ENCODE measurements at regions not wholly inside any gene's neighbourhood (a gene's known extent, or its start where the extent isn't known, plus 50 kb on each side); places are given as distances from the start of the nearest gene placed in this dataset.
"Not testable (repeated sequence)": the region's sequence is repeated elsewhere in the genome, so short reads cannot be mapped to it uniquely, and the experiment has no call there.

- H3K9me3 Mint-ChIP-seq: peaks cover 23% of the 10 kb centered on the region
- H3K4me3 Mint-ChIP-seq; H3K36me3 Mint-ChIP-seq (ENCODE audit: low read depth); H3K4me1 Mint-ChIP-seq (ENCODE audit: low read depth); H3K27me3 Mint-ChIP-seq (ENCODE audit: low read depth); H3K27ac Mint-ChIP-seq; DNase-seq (ENCODE audit: low spot score): not testable (repeated sequence)
These were observed 179.0 kb upstream of the KLF7 start for GRCh38 chr2:207344596-207345394.

- no peak for DNase-seq (ENCODE audit: low spot score)
- no peak overlapping the region for H3K4me3 Mint-ChIP-seq
- peaks cover 12% of the 10 kb centered on the region for H3K4me1 Mint-ChIP-seq (ENCODE audit: low read depth)
- H3K9me3 Mint-ChIP-seq: peaks cover 16% of the 10 kb centered on the region
- no peaks in the 10 kb centered on the region for H3K27me3 Mint-ChIP-seq (ENCODE audit: low read depth)
- no peak overlapping the region for H3K27ac Mint-ChIP-seq
- H3K36me3 Mint-ChIP-seq (ENCODE audit: low read depth): peaks cover 9% of the 10 kb centered on the region
These were observed 178.6 kb upstream of the CREB1 start for GRCh38 chr2:207351171-207351570.

GRCh38 chr2:207352978-207353671 is 176.6 kb upstream of the CREB1 start:
- Mint-ChIP-seq H3K27ac (no peak overlapping the region), H3K4me3 (peak overlapping the region; percentile 7), H3K4me1 (ENCODE audit: low read depth) (peaks cover 14% of the 10 kb centered on the region), H3K27me3 (ENCODE audit: low read depth) (no peaks in the 10 kb centered on the region), H3K9me3 (no peaks in the 10 kb centered on the region), H3K36me3 (ENCODE audit: low read depth) (peaks cover under 1% of the 10 kb centered on the region)
- DNase-seq (ENCODE audit: low spot score): no peak

GRCh38 chr2:207353836-207354235 is 175.9 kb upstream of the CREB1 start:
- H3K36me3 Mint-ChIP-seq (ENCODE audit: low read depth): no peaks in the 10 kb centered on the region
- no peak overlapping the region for H3K4me3 Mint-ChIP-seq
- DNase-seq (ENCODE audit: low spot score): no peak
- H3K9me3 Mint-ChIP-seq: no peaks in the 10 kb centered on the region
- H3K27ac Mint-ChIP-seq: no peak overlapping the region
- H3K4me1 Mint-ChIP-seq (ENCODE audit: low read depth): peaks cover 14% of the 10 kb centered on the region
- no peaks in the 10 kb centered on the region for H3K27me3 Mint-ChIP-seq (ENCODE audit: low read depth)

- no peaks in the 10 kb centered on the region for H3K27me3 Mint-ChIP-seq (ENCODE audit: low read depth)
These were observed 175.3 kb upstream of the CREB1 start for GRCh38 chr2:207354462-207354861.

GRCh38 chr2:207356567-207356966 is 173.2 kb upstream of the CREB1 start:
- Mint-ChIP-seq H3K27me3 (ENCODE audit: low read depth) (no peaks in the 10 kb centered on the region), H3K4me3 (no peak overlapping the region), H3K27ac (peak overlapping the region; percentile 20), H3K36me3 (ENCODE audit: low read depth) (no peaks in the 10 kb centered on the region), H3K4me1 (ENCODE audit: low read depth) (peaks cover 20% of the 10 kb centered on the region), H3K9me3 (no peaks in the 10 kb centered on the region)
- DNase-seq (ENCODE audit: low spot score): no peak

More at GRCh38 chr2:207354462-207354861, 175.3 kb upstream of the CREB1 start:
- H3K27ac Mint-ChIP-seq: no peak overlapping the region
- H3K9me3 Mint-ChIP-seq: no peaks in the 10 kb centered on the region
- no peak for DNase-seq (ENCODE audit: low spot score)
- no peak overlapping the region for H3K4me3 Mint-ChIP-seq
- H3K4me1 Mint-ChIP-seq (ENCODE audit: low read depth): peaks cover 14% of the 10 kb centered on the region
- H3K36me3 Mint-ChIP-seq (ENCODE audit: low read depth): no peaks in the 10 kb centered on the region

GRCh38 chr2:207357216-207357615 is 172.5 kb upstream of the CREB1 start:
- H3K27ac Mint-ChIP-seq: no peak overlapping the region
- H3K27me3 Mint-ChIP-seq (ENCODE audit: low read depth): no peaks in the 10 kb centered on the region
- peaks cover 18% of the 10 kb centered on the region for H3K4me1 Mint-ChIP-seq (ENCODE audit: low read depth)
- no peak for DNase-seq (ENCODE audit: low spot score)
- no peak overlapping the region for H3K4me3 Mint-ChIP-seq
- H3K36me3 Mint-ChIP-seq (ENCODE audit: low read depth): no peaks in the 10 kb centered on the region
- peaks cover 4% of the 10 kb centered on the region for H3K9me3 Mint-ChIP-seq

GRCh38 chr2:207362716-207363115 is 167.0 kb upstream of the CREB1 start:
- peaks cover 9% of the 10 kb centered on the region for H3K9me3 Mint-ChIP-seq
- peaks cover 6% of the 10 kb centered on the region for H3K4me1 Mint-ChIP-seq (ENCODE audit: low read depth)
- no peaks in the 10 kb centered on the region for H3K36me3 Mint-ChIP-seq (ENCODE audit: low read depth)

GRCh38 chr2:207363761-207364290 is 165.9 kb upstream of the CREB1 start:
- no peak overlapping the region for H3K4me3 Mint-ChIP-seq

More at GRCh38 chr2:207362716-207363115, 167.0 kb upstream of the CREB1 start:
- Mint-ChIP-seq H3K27me3 (ENCODE audit: low read depth) (no peaks in the 10 kb centered on the region), H3K27ac (no peak overlapping the region), H3K4me3 (no peak overlapping the region)
- no peak for DNase-seq (ENCODE audit: low spot score)

GRCh38 chr2:207370646-207371045 is 159.1 kb upstream of the CREB1 start:
- Mint-ChIP-seq H3K27ac (no peak overlapping the region), H3K27me3 (ENCODE audit: low read depth) (no peaks in the 10 kb centered on the region), H3K9me3 (peaks cover 20% of the 10 kb centered on the region), H3K4me3 (no peak overlapping the region), H3K4me1 (ENCODE audit: low read depth) (no peaks in the 10 kb centered on the region), H3K36me3 (ENCODE audit: low read depth) (peaks cover 2% of the 10 kb centered on the region)
- DNase-seq (ENCODE audit: low spot score): no peak

More at GRCh38 chr2:207363761-207364290, 165.9 kb upstream of the CREB1 start:
- peaks cover 6% of the 10 kb centered on the region for H3K4me1 Mint-ChIP-seq (ENCODE audit: low read depth)
- H3K27ac Mint-ChIP-seq: no peak overlapping the region
- no peaks in the 10 kb centered on the region for H3K36me3 Mint-ChIP-seq (ENCODE audit: low read depth)
- H3K9me3 Mint-ChIP-seq: peaks cover 9% of the 10 kb centered on the region
- no peak for DNase-seq (ENCODE audit: low spot score)
- no peaks in the 10 kb centered on the region for H3K27me3 Mint-ChIP-seq (ENCODE audit: low read depth)

- Mint-ChIP-seq H3K27me3 (ENCODE audit: low read depth) (no peaks in the 10 kb centered on the region), H3K4me3 (no peak overlapping the region), H3K9me3 (peaks cover 21% of the 10 kb centered on the region), H3K27ac (no peak overlapping the region), H3K4me1 (ENCODE audit: low read depth) (no peaks in the 10 kb centered on the region), H3K36me3 (ENCODE audit: low read depth) (peaks cover 2% of the 10 kb centered on the region)
- no peak for DNase-seq (ENCODE audit: low spot score)
These were observed 157.9 kb upstream of the CREB1 start for GRCh38 chr2:207371877-207372276.

- H3K36me3 Mint-ChIP-seq (ENCODE audit: low read depth): peaks cover 5% of the 10 kb centered on the region
- no peak for DNase-seq (ENCODE audit: low spot score)
- H3K4me3 Mint-ChIP-seq: no peak overlapping the region
- H3K27me3 Mint-ChIP-seq (ENCODE audit: low read depth): no peaks in the 10 kb centered on the region
- H3K27ac Mint-ChIP-seq: no peak overlapping the region
- no peaks in the 10 kb centered on the region for H3K4me1 Mint-ChIP-seq (ENCODE audit: low read depth)
- H3K9me3 Mint-ChIP-seq: peaks cover 27% of the 10 kb centered on the region
These were observed 157.3 kb upstream of the CREB1 start for GRCh38 chr2:207372483-207372882.

GRCh38 chr2:207375207-207375875 is 154.4 kb upstream of the CREB1 start:
- H3K4me1 Mint-ChIP-seq (ENCODE audit: low read depth): no peaks in the 10 kb centered on the region
- H3K27ac Mint-ChIP-seq: no peak overlapping the region
- H3K4me3 Mint-ChIP-seq: no peak overlapping the region
- peaks cover 12% of the 10 kb centered on the region for H3K36me3 Mint-ChIP-seq (ENCODE audit: low read depth)
- no peak for DNase-seq (ENCODE audit: low spot score)
- no peaks in the 10 kb centered on the region for H3K27me3 Mint-ChIP-seq (ENCODE audit: low read depth)
- peaks cover 53% of the 10 kb centered on the region for H3K9me3 Mint-ChIP-seq

GRCh38 chr2:207378620-207379019 is 151.1 kb upstream of the CREB1 start:
- not testable (repeated sequence) for DNase-seq (ENCODE audit: low spot score); H3K27ac Mint-ChIP-seq; H3K4me1 Mint-ChIP-seq (ENCODE audit: low read depth); H3K4me3 Mint-ChIP-seq; H3K27me3 Mint-ChIP-seq (ENCODE audit: low read depth)
- Mint-ChIP-seq H3K9me3 (peaks cover 56% of the 10 kb centered on the region), H3K36me3 (ENCODE audit: low read depth) (peaks cover 17% of the 10 kb centered on the region)

All from T-helper 2 cell treated with Interferon-gamma antibody and Interleukin-4, amounts not matched to agents 5 μg/mL and 100 μg/mL, for 36 hours (primary cell).